ENCODE measurements at regions not wholly inside any gene's neighbourhood (a gene's known extent, or its start where the extent isn't known, plus 50 kb on each side); places are given as distances from the start of the nearest gene placed in this dataset.

DNA sequence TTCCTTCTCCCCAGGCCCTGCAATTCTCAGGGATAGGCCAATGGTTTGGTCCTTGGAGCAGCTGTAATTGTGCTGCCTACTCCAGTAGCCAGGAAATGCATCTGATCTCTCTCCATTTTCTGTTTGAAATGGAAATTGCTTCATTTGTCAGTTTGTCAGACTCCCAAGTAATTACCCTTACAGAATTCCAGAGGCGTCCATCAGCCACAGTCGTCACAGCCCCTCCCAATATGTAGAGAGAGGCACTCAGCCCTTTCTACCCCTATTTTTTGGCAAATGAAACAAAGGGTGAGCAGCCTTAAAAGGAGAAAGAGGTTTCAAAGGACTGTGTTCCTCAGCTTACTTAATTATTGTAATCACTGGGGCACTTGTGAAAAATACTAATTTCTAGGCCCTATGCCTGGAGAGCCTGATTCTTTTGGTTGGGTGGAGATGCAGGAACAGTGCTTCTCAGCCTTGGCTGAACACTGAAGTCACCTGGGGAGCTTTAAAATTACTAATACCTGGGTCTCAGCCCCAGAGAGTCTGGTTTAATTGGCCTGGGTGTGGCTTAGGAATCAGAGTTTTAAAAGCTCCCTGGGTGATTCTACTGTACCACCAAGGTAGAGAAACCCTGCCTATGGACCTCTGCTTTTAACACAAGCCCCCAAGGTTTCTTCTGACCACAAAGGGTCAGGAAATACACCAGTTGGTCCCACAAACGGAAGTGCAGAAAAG is 190.0 kb downstream of the EMP1 start:
- no peak for TF ChIP-seq MXI1 (IDR thresholded peaks at IDR 0.05; ENCODE audit: borderline replicate concordance, low read depth, low read length)
- TF ChIP-seq BHLHE40 (IDR thresholded peaks at IDR 0.05; ENCODE audit: low read depth, low read length) = no peak
- TF ChIP-seq, protein P1, sequence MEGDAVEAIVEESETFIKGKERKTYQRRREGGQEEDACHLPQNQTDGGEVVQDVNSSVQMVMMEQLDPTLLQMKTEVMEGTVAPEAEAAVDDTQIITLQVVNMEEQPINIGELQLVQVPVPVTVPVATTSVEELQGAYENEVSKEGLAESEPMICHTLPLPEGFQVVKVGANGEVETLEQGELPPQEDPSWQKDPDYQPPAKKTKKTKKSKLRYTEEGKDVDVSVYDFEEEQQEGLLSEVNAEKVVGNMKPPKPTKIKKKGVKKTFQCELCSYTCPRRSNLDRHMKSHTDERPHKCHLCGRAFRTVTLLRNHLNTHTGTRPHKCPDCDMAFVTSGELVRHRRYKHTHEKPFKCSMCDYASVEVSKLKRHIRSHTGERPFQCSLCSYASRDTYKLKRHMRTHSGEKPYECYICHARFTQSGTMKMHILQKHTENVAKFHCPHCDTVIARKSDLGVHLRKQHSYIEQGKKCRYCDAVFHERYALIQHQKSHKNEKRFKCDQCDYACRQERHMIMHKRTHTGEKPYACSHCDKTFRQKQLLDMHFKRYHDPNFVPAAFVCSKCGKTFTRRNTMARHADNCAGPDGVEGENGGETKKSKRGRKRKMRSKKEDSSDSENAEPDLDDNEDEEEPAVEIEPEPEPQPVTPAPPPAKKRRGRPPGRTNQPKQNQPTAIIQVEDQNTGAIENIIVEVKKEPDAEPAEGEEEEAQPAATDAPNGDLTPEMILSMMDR (conservative IDR thresholded peaks at IDR 0.05; ENCODE audit: low read depth, low read length) = no peak
- TF ChIP-seq POLR2A (IDR thresholded peaks at IDR 0.05; ENCODE audit: low read depth, low read length) = no peak
- no peak for TF ChIP-seq NFE2L2 (IDR thresholded peaks at IDR 0.05; ENCODE audit: low read depth, low read length)
- no peak for TF ChIP-seq RFX5 (IDR thresholded peaks at IDR 0.05; ENCODE audit: low read depth, low read length)
- no peak for TF ChIP-seq MAZ (IDR thresholded peaks at IDR 0.05; ENCODE audit: borderline replicate concordance, low read depth, low read length)
- no peak for TF ChIP-seq CHD1 (IDR thresholded peaks at IDR 0.05; ENCODE audit: low read depth, low read length)
- no peak for TF ChIP-seq CEBPB (IDR thresholded peaks at IDR 0.05; ENCODE audit: low read depth, low read length)
- TF ChIP-seq MAFK (IDR thresholded peaks at IDR 0.05; ENCODE audit: low read depth, low read length) = no peak
- TF ChIP-seq FOS (IDR thresholded peaks at IDR 0.05; ENCODE audit: low read depth, low read length) = no peak
- TF ChIP-seq, protein P2, sequence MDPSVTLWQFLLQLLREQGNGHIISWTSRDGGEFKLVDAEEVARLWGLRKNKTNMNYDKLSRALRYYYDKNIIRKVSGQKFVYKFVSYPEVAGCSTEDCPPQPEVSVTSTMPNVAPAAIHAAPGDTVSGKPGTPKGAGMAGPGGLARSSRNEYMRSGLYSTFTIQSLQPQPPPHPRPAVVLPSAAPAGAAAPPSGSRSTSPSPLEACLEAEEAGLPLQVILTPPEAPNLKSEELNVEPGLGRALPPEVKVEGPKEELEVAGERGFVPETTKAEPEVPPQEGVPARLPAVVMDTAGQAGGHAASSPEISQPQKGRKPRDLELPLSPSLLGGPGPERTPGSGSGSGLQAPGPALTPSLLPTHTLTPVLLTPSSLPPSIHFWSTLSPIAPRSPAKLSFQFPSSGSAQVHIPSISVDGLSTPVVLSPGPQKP (IDR thresholded peaks at IDR 0.05; ENCODE audit: borderline replicate concordance, low read depth, low read length) = no peak
- TF ChIP-seq RAD21 (IDR thresholded peaks at IDR 0.05; ENCODE audit: low read length) = no peak

All from IMR-90 (cell line).